GM23338 (cell line): ENCODE measurements at regions not wholly inside any gene's neighbourhood (a gene's known extent, or its start where the extent isn't known, plus 50 kb on each side); places are given as distances from the start of the nearest gene placed in this dataset.

Source experiments
- ATAC-seq: fragments of 200-7000 bp; cut with Tn5 transposase; 3 replicates; pipeline ENCODE4 v1.9.1; 2020
- DNase-seq: peaks from one replicate; pipeline ENCODE4 v3.0.0-alpha.2; 2015; ENCODE audit warnings: low spot score
- H2AFZ ChIP-seq: fragments of 200-600 bp; sonication (generic); 2 replicates; pipeline ENCODE4 v1.8.0; 2016; ENCODE audit warnings: antibody characterized with exemption, mild to moderate bottlenecking, moderate library complexity
- H3F3A ChIP-seq: fragments of 200-600 bp; sonication (generic); replicated peaks from 2 replicates; pipeline ENCODE4 v1.8.0; 2017; ENCODE audit warnings: antibody characterized with exemption, mixed run types, low read depth
- H3K27ac ChIP-seq: fragments of 200-600 bp; sonication (generic); 2 replicates; pipeline ENCODE4 v1.6.1; 2016; ENCODE audit warnings: low read depth
- H3K27me3 ChIP-seq: fragments of 200-600 bp; sonication (generic); 2 replicates; pipeline ENCODE4 v1.8.0; 2016; ENCODE audit warnings: mild to moderate bottlenecking, mixed run types, moderate library complexity; ENCODE audit not compliant: insufficient read depth
- H3K36me3 ChIP-seq: fragments of 200-600 bp; sonication (generic); 2 replicates; pipeline ENCODE4 v1.8.0; 2016; ENCODE audit warnings: mild to moderate bottlenecking; ENCODE audit not compliant: insufficient read depth
- H3K4me1 ChIP-seq: fragments of 200-600 bp; sonication (generic); 2 replicates; pipeline ENCODE4 v1.8.0; 2016; ENCODE audit warnings: mild to moderate bottlenecking, moderate library complexity; ENCODE audit not compliant: insufficient read depth
- H3K4me2 ChIP-seq: fragments of 200-600 bp; sonication (generic); 2 replicates; pipeline ENCODE4 v1.7.1; 2017; ENCODE audit warnings: mixed run types
- H3K4me3 ChIP-seq: fragments of 200-600 bp; sonication (generic); 2 replicates; pipeline ENCODE4 v1.6.1; 2016; ENCODE audit warnings: mixed run types
- H3K79me2 ChIP-seq: fragments of 200-600 bp; sonication (generic); replicated peaks from 2 replicates; pipeline ENCODE4 v1.8.0; 2017; ENCODE audit warnings: mild to moderate bottlenecking; ENCODE audit not compliant: insufficient read depth
- H3K9me2 ChIP-seq: fragments of 200-600 bp; sonication (generic); 2 replicates; pipeline ENCODE4 v1.8.0; 2017; ENCODE audit not compliant: insufficient read depth
- H4K20me1 ChIP-seq: fragments of 200-600 bp; sonication (generic); replicated peaks from 2 replicates; pipeline ENCODE4 v1.8.0; 2017; ENCODE audit warnings: mild to moderate bottlenecking; ENCODE audit not compliant: insufficient read depth
- H3K27ac Mint-ChIP-seq: 2 replicates; pipeline ENCODE4 v1.8.0; 2020; ENCODE audit warnings: inconsistent platforms, mild to moderate bottlenecking, moderate library complexity, mixed read lengths
- H3K27me3 Mint-ChIP-seq: 3 replicates; pipeline ENCODE4 v1.8.0; 2022; ENCODE audit warnings: low read depth, mild to moderate bottlenecking, moderate library complexity, mixed read lengths, inconsistent platforms; ENCODE audit not compliant: insufficient read depth, poor library complexity
- H3K36me3 Mint-ChIP-seq: 3 replicates; pipeline ENCODE4 v1.8.0; 2021; ENCODE audit warnings: low read depth, mild to moderate bottlenecking, inconsistent platforms, moderate library complexity, mixed read lengths
- H3K4me1 Mint-ChIP-seq: 3 replicates; pipeline ENCODE4 v1.8.0; 2020; ENCODE audit warnings: mild to moderate bottlenecking, inconsistent platforms, mixed read lengths
- H3K4me3 Mint-ChIP-seq: 3 replicates; pipeline ENCODE4 v1.8.0; 2021; ENCODE audit warnings: moderate library complexity, mild to moderate bottlenecking, inconsistent platforms, mixed read lengths
- H3K9me3 Mint-ChIP-seq: 3 replicates; pipeline ENCODE4 v1.8.0; 2020; ENCODE audit warnings: moderate library complexity, mild to moderate bottlenecking, inconsistent platforms, mixed read lengths
- CREB1 ChIP-seq: fragments of 250-450 bp; sonication (Bioruptor Pico); IDR thresholded peaks from 2 replicates; pipeline ENCODE4 v1.5.0; 2020; ENCODE audit warnings: low read depth, mild to moderate bottlenecking, moderate library complexity
- EZH2 ChIP-seq: fragments of 200-600 bp; sonication (generic); IDR thresholded peaks from one replicate; pipeline ENCODE4 v1.8.0; 2017; ENCODE audit warnings: antibody characterized with exemption, mild to moderate bottlenecking, low read depth; ENCODE audit not compliant: unreplicated experiment
- EZH2phosphoT487 ChIP-seq: fragments of 200-600 bp; sonication (generic); IDR thresholded peaks from one replicate; pipeline ENCODE4 v1.8.1; 2018; ENCODE audit warnings: antibody characterized with exemption; ENCODE audit not compliant: unreplicated experiment
- JUNB ChIP-seq: IDR thresholded peaks from one replicate; pipeline ENCODE4 v1.6.1; 2016; ENCODE audit warnings: antibody characterized with exemption; ENCODE audit not compliant: unreplicated experiment
- NANOG ChIP-seq: IDR thresholded peaks from 2 replicates; pipeline ENCODE4 v1.6.1; 2016; ENCODE audit warnings: antibody characterized with exemption, borderline replicate concordance
- POLR2AphosphoS5 ChIP-seq: IDR thresholded peaks from 2 replicates; pipeline ENCODE4 v1.6.1; 2016; ENCODE audit warnings: antibody characterized with exemption, low read depth
- STAT1 ChIP-seq: IDR thresholded peaks from one replicate; pipeline ENCODE4 v1.6.1; 2016; ENCODE audit warnings: antibody characterized with exemption; ENCODE audit not compliant: unreplicated experiment
- ZNF114 ChIP-seq: fragments of 250-450 bp; sonication (Bioruptor Pico); IDR thresholded peaks from 2 replicates; pipeline ENCODE4 v1.5.0; 2020; ENCODE audit warnings: mild to moderate bottlenecking, moderate library complexity
- ZNF331 ChIP-seq: fragments of 250-450 bp; sonication (Bioruptor Pico); IDR thresholded peaks from 2 replicates; pipeline ENCODE4 v1.5.0; 2020; ENCODE audit warnings: low read depth, mild to moderate bottlenecking, moderate library complexity
- ZNF462 ChIP-seq: fragments of 250-450 bp; sonication (Bioruptor Pico); IDR thresholded peaks from 2 replicates; pipeline ENCODE4 v1.5.0; 2020; ENCODE audit warnings: mild to moderate bottlenecking, moderate library complexity
- TF ChIP-seq, protein P1 (sequence below): IDR thresholded peaks from 2 replicates; pipeline ENCODE4 v1.6.1; 2016; ENCODE audit warnings: antibody characterized with exemption
- TF ChIP-seq, protein P2 (sequence below), 2 experiments: fragments of 200-600 bp in 1 of 2; sonication (generic) in 1 of 2; conservative IDR thresholded peaks; 2 replicates each; pipeline versions ENCODE4 v1.5.1 to v1.6.1; 2016 to 2017; ENCODE audit warnings: antibody characterized with exemption in 2 of 2, low read depth in 2 of 2, mild to moderate bottlenecking in 2 of 2, moderate library complexity in 1 of 2

- ATAC-seq (no peak), DNase-seq (no peak)
- peaks cover 8% of the 10 kb centered on the region; the same call in 2 of the 3 replicates for H3K36me3 Mint-ChIP-seq
- H3K4me3 ChIP-seq, result no peak overlapping the region
- H4K20me1 ChIP-seq, result no peaks in the 10 kb centered on the region
- no peaks in the 10 kb centered on the region for H3F3A ChIP-seq
- TF ChIP-seq, protein P1, sequence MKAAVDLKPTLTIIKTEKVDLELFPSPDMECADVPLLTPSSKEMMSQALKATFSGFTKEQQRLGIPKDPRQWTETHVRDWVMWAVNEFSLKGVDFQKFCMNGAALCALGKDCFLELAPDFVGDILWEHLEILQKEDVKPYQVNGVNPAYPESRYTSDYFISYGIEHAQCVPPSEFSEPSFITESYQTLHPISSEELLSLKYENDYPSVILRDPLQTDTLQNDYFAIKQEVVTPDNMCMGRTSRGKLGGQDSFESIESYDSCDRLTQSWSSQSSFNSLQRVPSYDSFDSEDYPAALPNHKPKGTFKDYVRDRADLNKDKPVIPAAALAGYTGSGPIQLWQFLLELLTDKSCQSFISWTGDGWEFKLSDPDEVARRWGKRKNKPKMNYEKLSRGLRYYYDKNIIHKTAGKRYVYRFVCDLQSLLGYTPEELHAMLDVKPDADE, result no peak
- TF ChIP-seq STAT1 (no peak), EZH2phosphoT487 (no peak), EZH2 (no peak), JUNB (no peak), POLR2AphosphoS5 (no peak), CREB1 (CRISPR knock-in tag) (no peak)
- no peaks in the 10 kb centered on the region for H3K27me3 Mint-ChIP-seq
- H3K4me1 Mint-ChIP-seq, result no peaks in the 10 kb centered on the region; the same call in 2 of the 3 replicates
- H2AFZ ChIP-seq, result no peak overlapping the region
- H3K36me3 ChIP-seq, result no peaks in the 10 kb centered on the region
- H3K4me3 Mint-ChIP-seq, result no peak overlapping the region
- H3K79me2 ChIP-seq, result no peaks in the 10 kb centered on the region
- H3K4me2 ChIP-seq, result no peak overlapping the region
- H3K27ac Mint-ChIP-seq, result no peak overlapping the region
- no peaks in the 10 kb centered on the region for H3K27me3 ChIP-seq
- H3K27ac ChIP-seq, result no peak overlapping the region
- 0 out of 2 replicates have a peak, but pooled peaks cover 3% of the 10 kb centered on the region for H3K9me2 ChIP-seq
- no peaks in the 10 kb centered on the region for H3K4me1 ChIP-seq
- peaks cover 10% of the 10 kb centered on the region; the same call in 2 of the 3 replicates for H3K9me3 Mint-ChIP-seq
Measured at GRCh38 chr2:82257796-82258555, 1953.4 kb upstream of the LRRTM1 start.

GRCh38 chr2:82256983-82257632 lies 1952.6 kb upstream of the LRRTM1 start:
- Histone ChIP-seq H3K27me3 (no peaks in the 10 kb centered on the region), H2AFZ (no peak overlapping the region), H3K9me2 (peaks cover 4% of the 10 kb centered on the region; the same call in 1 of the 2 replicates), H3K27ac (no peak overlapping the region), H4K20me1 (no peaks in the 10 kb centered on the region), H3K4me3 (no peak overlapping the region), H3F3A (no peaks in the 10 kb centered on the region), H3K36me3 (no peaks in the 10 kb centered on the region), H3K79me2 (no peaks in the 10 kb centered on the region), H3K4me2 (no peak overlapping the region), H3K4me1 (no peaks in the 10 kb centered on the region)
- Mint-ChIP-seq H3K9me3 (peaks cover 14% of the 10 kb centered on the region; the same call in 2 of the 3 replicates), H3K4me1 (no peaks in the 10 kb centered on the region; the same call in 2 of the 3 replicates), H3K4me3 (no peak overlapping the region), H3K36me3 (peaks cover 14% of the 10 kb centered on the region; the same call in 2 of the 3 replicates), H3K27me3 (no peaks in the 10 kb centered on the region), H3K27ac (no peak overlapping the region)
- DNase-seq, result no peak
- no peak for ATAC-seq
- TF ChIP-seq ZNF331 (CRISPR knock-in tag), result no peak
- no peak for TF ChIP-seq NANOG
- TF ChIP-seq JUNB, result no peak
- TF ChIP-seq STAT1, result no peak
- no peak for TF ChIP-seq CREB1 (CRISPR knock-in tag)
- no peak for TF ChIP-seq ZNF114
- no peak for TF ChIP-seq ZNF462 (CRISPR knock-in tag)
- TF ChIP-seq, protein P2, sequence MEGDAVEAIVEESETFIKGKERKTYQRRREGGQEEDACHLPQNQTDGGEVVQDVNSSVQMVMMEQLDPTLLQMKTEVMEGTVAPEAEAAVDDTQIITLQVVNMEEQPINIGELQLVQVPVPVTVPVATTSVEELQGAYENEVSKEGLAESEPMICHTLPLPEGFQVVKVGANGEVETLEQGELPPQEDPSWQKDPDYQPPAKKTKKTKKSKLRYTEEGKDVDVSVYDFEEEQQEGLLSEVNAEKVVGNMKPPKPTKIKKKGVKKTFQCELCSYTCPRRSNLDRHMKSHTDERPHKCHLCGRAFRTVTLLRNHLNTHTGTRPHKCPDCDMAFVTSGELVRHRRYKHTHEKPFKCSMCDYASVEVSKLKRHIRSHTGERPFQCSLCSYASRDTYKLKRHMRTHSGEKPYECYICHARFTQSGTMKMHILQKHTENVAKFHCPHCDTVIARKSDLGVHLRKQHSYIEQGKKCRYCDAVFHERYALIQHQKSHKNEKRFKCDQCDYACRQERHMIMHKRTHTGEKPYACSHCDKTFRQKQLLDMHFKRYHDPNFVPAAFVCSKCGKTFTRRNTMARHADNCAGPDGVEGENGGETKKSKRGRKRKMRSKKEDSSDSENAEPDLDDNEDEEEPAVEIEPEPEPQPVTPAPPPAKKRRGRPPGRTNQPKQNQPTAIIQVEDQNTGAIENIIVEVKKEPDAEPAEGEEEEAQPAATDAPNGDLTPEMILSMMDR (conservative IDR thresholded peaks at IDR 0.05; ENCODE audit: low read depth in 2 of 2), result no peak
